Tibial nerve (tissue), 4 donors: ENCODE measurements at regions not wholly inside any gene's neighbourhood (a gene's known extent, or its start where the extent isn't known, plus 50 kb on each side); places are given as distances from the start of the nearest gene placed in this dataset.

Experiments
- DNase-seq, 2 donors: peaks; one replicate each; pipeline ENCODE4 v3.0.0-alpha.2; 2019; ENCODE audit warnings: low spot score in 2 of 2
- H3K27ac ChIP-seq, 4 donors: fragments of 200-600 bp; sonication (generic) in 3 of 4; one replicate each; pipeline ENCODE4 v1.5.1; 2017 to 2019; ENCODE audit warnings: mild to moderate bottlenecking in 1 of 4
- H3K27me3 ChIP-seq, 2 donors: fragments of 200-600 bp; sonication (generic) in 1 of 2; one replicate each; pipeline versions ENCODE4 v1.5.1 to v1.6.0; 2017 to 2019
- H3K36me3 ChIP-seq, 3 donors: fragments of 200-600 bp; sonication (generic); one replicate each; pipeline ENCODE4 v1.5.1; 2018 to 2019
- H3K4me1 ChIP-seq, 4 donors: fragments of 200-600 bp; sonication (generic) in 3 of 4; one replicate each; pipeline ENCODE4 v1.5.1; 2017 to 2019
- H3K4me3 ChIP-seq, 4 donors: fragments of 200-600 bp; sonication (generic) in 3 of 4; one replicate each; pipeline ENCODE4 v1.5.1; 2017 to 2019; ENCODE audit warnings: mild to moderate bottlenecking in 1 of 4, moderate library complexity in 1 of 4
- H3K9me3 ChIP-seq, 4 donors: fragments of 200-600 bp; sonication (generic) in 3 of 4; one replicate each; pipeline ENCODE4 v1.5.1; 2017 to 2019
- EP300 ChIP-seq, 2 donors: sonication (generic); formaldehyde crosslinking; IDR thresholded peaks; one replicate each; pipeline ENCODE4 v1.6.1; 2017; ENCODE audit warnings: antibody characterized with exemption in 2 of 2, mild to moderate bottlenecking in 1 of 2
- POLR2A ChIP-seq, 2 donors: fragments of 450-650 bp; IDR thresholded peaks; one replicate each; pipeline ENCODE4 v1.6.1; 2017; ENCODE audit warnings: antibody characterized with exemption in 2 of 2, mild to moderate bottlenecking in 2 of 2, moderate library complexity in 2 of 2
- WGBS, 2 donors: methylation state at CpG; one replicate each; pipeline ENCODE4 v1.1.5; 2018; 5-methylcytosine and 5-hydroxymethylcytosine counted together
- TF ChIP-seq, protein P1 (sequence below), 5 experiments: fragments of 200-600 bp in 3 of 5; fragments of 450-650 bp in 2 of 5; sonication (generic) in 3 of 5; IDR thresholded peaks; one replicate each; pipeline ENCODE4 v1.5.1; 2016 to 2019; ENCODE audit warnings: antibody characterized with exemption in 5 of 5, mild to moderate bottlenecking in 3 of 5, moderate library complexity in 2 of 5

DNA sequence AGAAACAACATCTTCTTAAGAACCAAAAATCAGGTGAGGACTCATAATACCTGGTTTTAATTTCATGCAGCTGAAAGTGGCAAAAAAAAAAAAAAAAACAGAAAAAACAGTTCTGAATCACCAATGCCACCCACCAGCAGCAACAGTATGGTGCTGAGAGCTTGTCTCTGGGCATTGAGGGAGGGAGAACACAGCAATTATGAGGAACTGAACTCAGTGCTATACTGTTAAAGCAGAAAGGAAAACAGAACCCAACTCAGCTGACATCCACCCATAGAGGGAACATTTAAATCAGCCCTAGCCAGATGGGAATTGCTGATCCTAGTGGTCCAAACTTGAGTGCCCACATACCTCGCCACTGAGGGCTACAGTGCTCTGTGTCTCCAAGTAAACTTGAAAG lies 657.9 kb downstream of the ACTL7B start:
- Histone ChIP-seq H3K4me1 (no peaks in the 10 kb centered on the region), H3K27me3 (no peaks in the 10 kb centered on the region), H3K9me3 (peaks cover 0 to 21% (median 0%) of the 10 kb centered on the region in 4 donors), H3K36me3 (no peaks in the 10 kb centered on the region), H3K27ac (no peak overlapping the region), H3K4me3 (no peak overlapping the region)
- DNase-seq = no peak
- WGBS, 2 donors = 100% methylated on average over 1 of the region's 1 CpG
- no peak for TF ChIP-seq EP300 (IDR thresholded peaks at IDR 0.05)
- no peak for TF ChIP-seq POLR2A (IDR thresholded peaks at IDR 0.05)
- TF ChIP-seq, protein P1, sequence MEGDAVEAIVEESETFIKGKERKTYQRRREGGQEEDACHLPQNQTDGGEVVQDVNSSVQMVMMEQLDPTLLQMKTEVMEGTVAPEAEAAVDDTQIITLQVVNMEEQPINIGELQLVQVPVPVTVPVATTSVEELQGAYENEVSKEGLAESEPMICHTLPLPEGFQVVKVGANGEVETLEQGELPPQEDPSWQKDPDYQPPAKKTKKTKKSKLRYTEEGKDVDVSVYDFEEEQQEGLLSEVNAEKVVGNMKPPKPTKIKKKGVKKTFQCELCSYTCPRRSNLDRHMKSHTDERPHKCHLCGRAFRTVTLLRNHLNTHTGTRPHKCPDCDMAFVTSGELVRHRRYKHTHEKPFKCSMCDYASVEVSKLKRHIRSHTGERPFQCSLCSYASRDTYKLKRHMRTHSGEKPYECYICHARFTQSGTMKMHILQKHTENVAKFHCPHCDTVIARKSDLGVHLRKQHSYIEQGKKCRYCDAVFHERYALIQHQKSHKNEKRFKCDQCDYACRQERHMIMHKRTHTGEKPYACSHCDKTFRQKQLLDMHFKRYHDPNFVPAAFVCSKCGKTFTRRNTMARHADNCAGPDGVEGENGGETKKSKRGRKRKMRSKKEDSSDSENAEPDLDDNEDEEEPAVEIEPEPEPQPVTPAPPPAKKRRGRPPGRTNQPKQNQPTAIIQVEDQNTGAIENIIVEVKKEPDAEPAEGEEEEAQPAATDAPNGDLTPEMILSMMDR (IDR thresholded peaks at IDR 0.05) = no peak

DNA sequence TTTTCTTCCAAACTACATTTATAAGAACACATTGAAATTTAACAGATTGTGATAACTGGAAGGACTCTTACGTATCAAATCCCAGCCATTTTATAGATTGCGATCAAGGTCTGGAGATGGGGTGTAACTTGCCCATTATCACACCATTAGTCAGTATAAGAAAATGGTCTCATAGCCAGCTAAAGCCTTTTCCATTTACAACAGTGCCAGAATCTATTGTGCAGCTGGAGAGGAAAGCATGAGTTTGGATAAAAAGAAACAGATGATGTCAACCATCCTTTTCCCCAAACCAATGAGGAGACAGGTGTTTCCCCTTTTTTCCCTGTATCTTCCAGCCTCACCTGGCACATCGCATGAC lies 658.8 kb downstream of the ACTL7B start:
- TF ChIP-seq, protein P1 (IDR thresholded peaks at IDR 0.05) = no peak
- TF ChIP-seq EP300 (IDR thresholded peaks at IDR 0.05) (no peak), POLR2A (IDR thresholded peaks at IDR 0.05) (no peak)
- no peaks in the 10 kb centered on the region for H3K36me3 ChIP-seq
- H3K27ac ChIP-seq = no peak overlapping the region
- H3K27me3 ChIP-seq = no peaks in the 10 kb centered on the region
- H3K4me3 ChIP-seq = no peak overlapping the region
- no peaks in the 10 kb centered on the region for H3K4me1 ChIP-seq
- H3K9me3 ChIP-seq = peaks cover 0 to 18% (median 0%) of the 10 kb centered on the region in 4 donors
- 65 to 84% methylated on average over 3 of the region's 3 CpGs for WGBS, 2 donors
- DNase-seq = no peak

DNA sequence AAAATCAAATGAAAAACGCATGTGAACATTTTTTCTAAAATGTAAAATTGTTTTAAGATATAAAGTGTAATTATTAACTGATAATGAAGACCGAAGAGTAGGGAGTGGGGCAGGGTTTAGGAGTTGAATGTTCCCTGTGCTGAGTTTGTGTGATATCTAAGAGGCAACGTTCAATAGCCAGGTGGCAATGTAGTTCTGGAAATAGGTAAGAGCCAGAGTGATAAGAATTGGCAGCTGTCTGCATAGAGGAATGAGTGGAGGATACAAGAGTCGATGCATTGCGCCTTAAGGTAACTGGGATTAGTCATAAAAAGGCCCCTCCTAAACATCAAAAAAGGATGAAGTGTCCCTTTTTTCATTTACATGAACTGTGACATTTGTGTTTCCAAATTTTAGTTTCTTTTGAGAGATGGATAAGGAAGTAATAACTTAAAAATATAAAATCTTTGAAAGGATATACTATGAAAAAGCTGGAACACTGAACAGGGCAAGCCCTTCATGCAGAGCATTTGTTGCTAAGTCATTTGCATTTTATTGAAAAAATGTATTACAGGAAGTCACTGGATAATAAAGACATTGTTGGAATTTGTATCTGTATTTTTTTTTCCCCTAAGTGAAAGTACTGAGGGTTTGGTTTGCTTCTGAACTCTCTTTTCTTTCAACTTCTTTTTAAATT lies 659.3 kb downstream of the ACTL7B start:
- Histone ChIP-seq H3K4me3 (no peak overlapping the region), H3K36me3 (no peaks in the 10 kb centered on the region), H3K4me1 (no peaks in the 10 kb centered on the region), H3K9me3 (peaks cover 0 to 18% (median 0%) of the 10 kb centered on the region in 4 donors), H3K27me3 (no peaks in the 10 kb centered on the region), H3K27ac (no peak overlapping the region)
- whole genome bisulfite sequencing, 2 donors = 77 to 89% methylated on average over 5 of the region's 5 CpGs
- DNase-seq = no peak
- no peak for TF ChIP-seq EP300 (IDR thresholded peaks at IDR 0.05)
- TF ChIP-seq, protein P1 (IDR thresholded peaks at IDR 0.05) = no peak
- TF ChIP-seq POLR2A (IDR thresholded peaks at IDR 0.05) = no peak

DNA sequence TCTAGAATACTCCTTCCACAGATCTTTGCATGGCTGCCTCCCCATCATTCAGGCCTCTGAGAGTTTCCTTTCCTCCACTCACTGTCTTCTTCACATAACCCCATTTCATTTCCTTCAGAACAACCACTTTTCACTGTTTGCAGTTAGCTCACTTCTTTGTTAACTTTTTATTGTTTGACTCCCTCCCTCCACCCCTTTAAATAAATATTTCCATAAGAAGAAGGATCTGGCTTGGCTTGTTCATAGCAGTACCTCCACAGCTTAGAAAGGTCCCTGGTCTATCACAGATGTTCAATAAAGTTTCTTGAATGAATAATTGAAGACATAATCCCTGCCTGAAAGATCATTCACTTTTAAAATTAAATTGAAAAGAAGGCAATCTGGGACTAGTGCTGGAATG lies 661.6 kb downstream of the ACTL7B start:
- TF ChIP-seq POLR2A (IDR thresholded peaks at IDR 0.05) (no peak), EP300 (IDR thresholded peaks at IDR 0.05) (no peak)
- TF ChIP-seq, protein P1 (IDR thresholded peaks at IDR 0.05) = no peak
- Histone ChIP-seq H3K9me3 (peaks cover 0 to under 1% (median 0%) of the 10 kb centered on the region in 4 donors), H3K36me3 (no peaks in the 10 kb centered on the region), H3K27ac (no peak overlapping the region), H3K27me3 (no peaks in the 10 kb centered on the region), H3K4me1 (no peaks in the 10 kb centered on the region), H3K4me3 (no peak overlapping the region)
- DNase-seq = no peak

DNA sequence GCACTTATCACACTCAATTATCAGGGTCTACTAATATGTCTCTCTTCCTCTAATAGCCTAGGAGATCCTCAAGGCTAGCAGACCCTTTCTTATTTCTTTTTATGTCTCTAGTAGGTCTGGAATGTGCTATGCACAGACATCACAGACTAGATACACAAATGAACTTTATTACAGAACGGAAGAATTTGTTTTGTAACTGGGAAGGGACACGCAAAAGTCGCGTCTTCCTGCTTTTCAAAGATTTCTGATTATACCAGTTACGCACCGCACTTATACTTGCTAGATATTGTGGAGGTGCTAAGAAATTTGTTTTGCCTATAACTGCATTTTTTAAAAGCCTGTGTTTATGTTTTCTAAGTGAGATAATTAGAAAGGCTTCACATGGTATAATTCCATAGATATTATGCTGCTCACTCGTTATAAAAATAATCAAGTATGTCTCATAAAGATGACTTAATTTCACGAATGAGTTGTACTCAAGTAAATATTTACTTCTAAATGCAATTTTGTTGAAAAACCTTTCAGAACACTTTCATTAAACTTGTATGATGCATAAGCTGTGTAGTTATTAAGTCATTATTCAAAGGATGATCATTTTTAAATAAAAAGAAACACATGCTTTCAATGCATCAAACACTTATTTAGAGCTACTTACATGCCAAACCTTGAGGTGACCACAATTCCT lies 662.6 kb downstream of the ACTL7B start:
- no peaks in the 10 kb centered on the region for H3K27me3 ChIP-seq
- 84 to 89% methylated on average over 8 of the region's 8 CpGs for WGBS, 2 donors
- TF ChIP-seq EP300 (IDR thresholded peaks at IDR 0.05) (no peak), POLR2A (IDR thresholded peaks at IDR 0.05) (no peak)
- TF ChIP-seq, protein P1 (IDR thresholded peaks at IDR 0.05) = no peak

More for the DNA sequence above, 662.6 kb downstream of the ACTL7B start:
- no peaks in the 10 kb centered on the region for H3K36me3 ChIP-seq
- H3K9me3 ChIP-seq = no peaks in the 10 kb centered on the region
- H3K27ac ChIP-seq = no peak overlapping the region
- no peak overlapping the region for H3K4me3 ChIP-seq
- no peak for DNase-seq
- H3K4me1 ChIP-seq = no peaks in the 10 kb centered on the region
